Tibial nerve (tissue), 4 donors: ENCODE measurements at regions not wholly inside any gene's neighbourhood (a gene's known extent, or its start where the extent isn't known, plus 50 kb on each side); places are given as distances from the start of the nearest gene placed in this dataset.

ENCODE experiments used
- CTCF ChIP-seq, 5 experiments: fragments of 200-600 bp in 3 of 5; fragments of 450-650 bp in 2 of 5; sonication (generic) in 3 of 5; IDR thresholded peaks; one replicate each; pipeline ENCODE4 v1.5.1; 2016 to 2019; ENCODE audit warnings: antibody characterized with exemption in 5 of 5, mild to moderate bottlenecking in 3 of 5, moderate library complexity in 2 of 5
- EP300 ChIP-seq, 2 donors: sonication (generic); formaldehyde crosslinking; IDR thresholded peaks; one replicate each; pipeline ENCODE4 v1.6.1; 2017; ENCODE audit warnings: antibody characterized with exemption in 2 of 2, mild to moderate bottlenecking in 1 of 2

DNA sequence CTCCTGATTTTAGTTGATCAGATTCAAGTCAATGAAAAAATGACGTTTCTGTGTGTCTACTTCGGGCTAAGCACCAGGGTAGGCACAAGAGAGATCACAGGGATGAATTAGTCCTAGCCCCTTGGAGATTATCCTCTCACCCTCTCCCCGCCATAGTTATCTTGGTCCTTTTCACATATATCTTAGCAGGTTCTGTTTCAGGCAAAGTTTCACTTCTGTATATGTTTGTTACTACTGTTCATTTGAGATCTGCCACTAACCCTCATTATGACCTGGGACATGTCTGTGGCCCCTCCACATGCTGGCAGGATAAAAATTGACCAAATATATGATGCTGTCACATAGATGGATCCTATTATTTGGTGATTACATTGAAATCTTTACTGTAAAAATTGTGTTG is 186.1 kb downstream of the AASDHPPT start:
- TF ChIP-seq CTCF (IDR thresholded peaks at IDR 0.05) (no peak), EP300 (IDR thresholded peaks at IDR 0.05) (no peak)
